Upper lobe of right lung (tissue), 1 donor: ENCODE measurements at regions not wholly inside any gene's neighbourhood (a gene's known extent, or its start where the extent isn't known, plus 50 kb on each side); places are given as distances from the start of the nearest gene placed in this dataset.

Experiments used
- ATAC-seq: fragments of 200-7000 bp; cut with Tn5 transposase; one replicate; pipeline ENCODE4 v1.9.1; 2020; ENCODE audit warnings: mild to moderate bottlenecking, moderate library complexity
- DNase-seq: peaks from one replicate; pipeline ENCODE4 v3.0.0-alpha.2; 2020
- H3K27ac ChIP-seq: fragments of 200-600 bp; one replicate; pipeline ENCODE4 v1.8.0; 2022
- H3K27me3 ChIP-seq: fragments of 200-600 bp; one replicate; pipeline ENCODE4 v1.8.0; 2022; ENCODE audit warnings: mild to moderate bottlenecking
- H3K36me3 ChIP-seq: fragments of 200-600 bp; one replicate; pipeline ENCODE4 v1.8.0; 2022
- H3K4me1 ChIP-seq: fragments of 200-600 bp; one replicate; pipeline ENCODE4 v1.8.0; 2022
- H3K4me3 ChIP-seq: fragments of 200-600 bp; one replicate; pipeline ENCODE4 v1.8.0; 2022; ENCODE audit warnings: mild to moderate bottlenecking
- H3K9me3 ChIP-seq: fragments of 200-600 bp; one replicate; pipeline ENCODE4 v1.8.0; 2022
- intact Hi-C: fragments of 100-400 bp; cut with DNase I; formaldehyde crosslinking; loops from one replicate; pipeline ENCODE4 v1.11.0; 2022
- TF ChIP-seq, protein P1 (sequence below): fragments of 200-600 bp; IDR thresholded peaks from one replicate; pipeline ENCODE4 v1.8.0; 2022; ENCODE audit warnings: antibody characterized with exemption
- donor health status: DM: no; HTN: yes; CAD: no; lungs with severe emphysema.

DNA sequence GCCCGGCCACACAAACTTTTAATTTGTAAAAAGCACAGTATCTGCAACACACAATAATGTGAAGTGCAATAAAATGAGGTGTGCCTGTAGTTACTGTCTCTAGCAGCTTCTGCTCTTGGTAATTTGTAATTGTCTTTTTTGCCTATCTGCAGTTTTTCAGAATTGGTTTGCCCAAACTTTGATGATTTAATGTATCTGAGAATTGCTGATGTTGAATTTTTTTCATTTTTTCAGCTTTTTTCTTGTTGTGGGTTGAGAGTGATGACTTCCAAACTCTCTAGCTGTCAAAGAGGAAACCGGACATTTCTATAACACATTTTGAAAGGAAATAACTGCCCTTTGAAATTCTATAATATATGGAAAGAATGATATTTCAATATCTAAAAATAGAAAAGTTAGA lies 236.9 kb downstream of the RERGL start:
- Histone ChIP-seq H3K27ac (no peak overlapping the region), H3K4me1 (no peaks in the 10 kb centered on the region), H3K27me3 (no peaks in the 10 kb centered on the region), H3K36me3 (no peaks in the 10 kb centered on the region), H3K9me3 (peaks cover 9% of the 10 kb centered on the region), H3K4me3 (no peak overlapping the region)
- DNase-seq (no peak), ATAC-seq (no peak)
- TF ChIP-seq, protein P1, sequence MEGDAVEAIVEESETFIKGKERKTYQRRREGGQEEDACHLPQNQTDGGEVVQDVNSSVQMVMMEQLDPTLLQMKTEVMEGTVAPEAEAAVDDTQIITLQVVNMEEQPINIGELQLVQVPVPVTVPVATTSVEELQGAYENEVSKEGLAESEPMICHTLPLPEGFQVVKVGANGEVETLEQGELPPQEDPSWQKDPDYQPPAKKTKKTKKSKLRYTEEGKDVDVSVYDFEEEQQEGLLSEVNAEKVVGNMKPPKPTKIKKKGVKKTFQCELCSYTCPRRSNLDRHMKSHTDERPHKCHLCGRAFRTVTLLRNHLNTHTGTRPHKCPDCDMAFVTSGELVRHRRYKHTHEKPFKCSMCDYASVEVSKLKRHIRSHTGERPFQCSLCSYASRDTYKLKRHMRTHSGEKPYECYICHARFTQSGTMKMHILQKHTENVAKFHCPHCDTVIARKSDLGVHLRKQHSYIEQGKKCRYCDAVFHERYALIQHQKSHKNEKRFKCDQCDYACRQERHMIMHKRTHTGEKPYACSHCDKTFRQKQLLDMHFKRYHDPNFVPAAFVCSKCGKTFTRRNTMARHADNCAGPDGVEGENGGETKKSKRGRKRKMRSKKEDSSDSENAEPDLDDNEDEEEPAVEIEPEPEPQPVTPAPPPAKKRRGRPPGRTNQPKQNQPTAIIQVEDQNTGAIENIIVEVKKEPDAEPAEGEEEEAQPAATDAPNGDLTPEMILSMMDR, result no peak
- intact Hi-C loops, result no loop called here

DNA sequence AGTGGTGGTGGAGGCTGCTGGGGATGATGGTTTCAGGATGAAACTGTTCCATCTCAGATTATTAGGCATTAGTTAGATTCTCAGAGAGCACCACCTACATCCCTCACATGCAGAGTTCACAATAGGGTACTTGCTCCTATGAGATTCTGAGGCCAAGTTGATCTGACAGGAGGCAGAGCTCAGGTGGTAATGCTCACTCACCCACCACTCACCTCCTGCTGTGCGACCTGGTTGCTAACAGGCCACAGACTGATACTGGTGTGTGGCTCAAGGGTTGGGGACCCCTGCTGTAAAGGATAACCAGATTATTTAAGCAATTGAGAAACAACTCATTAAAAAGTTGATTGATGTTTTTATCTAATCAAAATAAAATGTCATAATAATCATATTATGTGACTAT lies 248.5 kb downstream of the RERGL start:
- TF ChIP-seq, protein P1, result no peak
- DNase-seq (no peak), ATAC-seq (no peak)
- no peaks in the 10 kb centered on the region for H3K36me3 ChIP-seq
- no peaks in the 10 kb centered on the region for H3K4me1 ChIP-seq
- H3K4me3 ChIP-seq, result no peak overlapping the region
- no peaks in the 10 kb centered on the region for H3K27me3 ChIP-seq
- H3K9me3 ChIP-seq, result no peaks in the 10 kb centered on the region
- no peak overlapping the region for H3K27ac ChIP-seq
- intact Hi-C loops, result no loop called here

GRCh38 chr12:17829813-17830212 lies 260.2 kb downstream of the RERGL start:
- no peaks in the 10 kb centered on the region for H3K36me3 ChIP-seq
- peaks cover 9% of the 10 kb centered on the region for H3K9me3 ChIP-seq
- H3K27ac ChIP-seq, result no peak overlapping the region
- no peaks in the 10 kb centered on the region for H3K4me1 ChIP-seq
- ATAC-seq, result no peak
- H3K4me3 ChIP-seq, result no peak overlapping the region
- H3K27me3 ChIP-seq, result no peaks in the 10 kb centered on the region
- no peak for DNase-seq
- TF ChIP-seq, protein P1, result no peak
- intact Hi-C loops, result no loop called here

DNA sequence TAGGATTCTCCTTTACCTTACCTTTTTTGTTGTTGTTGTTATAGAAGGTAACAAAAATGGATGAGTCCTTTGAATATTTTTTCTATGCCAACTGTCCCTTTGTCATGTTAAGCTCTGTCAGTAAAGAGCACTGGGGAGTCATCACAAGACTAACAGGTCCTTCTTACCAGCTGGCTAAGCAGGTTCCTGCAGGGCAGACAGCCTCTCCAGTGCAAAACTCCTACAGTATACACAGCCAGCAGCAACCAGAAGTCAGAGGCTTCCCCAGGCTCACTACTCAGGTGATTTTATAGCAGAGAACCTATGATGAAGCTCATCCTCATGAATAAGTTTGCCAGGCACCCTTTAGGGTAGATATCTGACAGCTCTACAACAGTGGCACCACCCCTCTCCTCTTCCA lies 271.1 kb downstream of the RERGL start:
- no peaks in the 10 kb centered on the region for H3K4me1 ChIP-seq
- H3K27me3 ChIP-seq, result no peaks in the 10 kb centered on the region

DNA sequence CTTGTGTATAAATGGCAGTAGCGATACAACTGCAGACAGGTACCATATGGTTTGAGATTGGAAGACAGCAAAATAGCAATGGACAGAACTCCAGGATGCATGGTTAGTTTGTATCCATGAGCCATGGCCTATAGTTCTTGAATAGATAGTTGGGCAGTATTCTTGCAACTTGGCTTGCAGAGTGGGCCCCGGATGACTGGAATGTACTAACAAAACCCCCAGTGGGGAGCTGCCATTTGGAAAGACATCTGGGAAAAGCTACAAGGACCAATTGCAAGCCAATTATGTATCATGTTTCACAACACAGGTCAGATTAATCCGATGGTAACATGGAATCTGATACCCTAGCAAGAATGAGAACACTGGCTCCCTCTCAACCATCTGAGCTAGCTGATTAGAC lies 279.6 kb downstream of the RERGL start:
- H3K27ac ChIP-seq, result no peak overlapping the region
- intact Hi-C loops, result no loop called here
- H3K36me3 ChIP-seq, result no peaks in the 10 kb centered on the region
- TF ChIP-seq, protein P1, result no peak
- peaks cover 4% of the 10 kb centered on the region for H3K9me3 ChIP-seq
- ATAC-seq, result no peak
- DNase-seq, result no peak
- no peaks in the 10 kb centered on the region for H3K27me3 ChIP-seq
- no peak overlapping the region for H3K4me3 ChIP-seq
- H3K4me1 ChIP-seq, result no peaks in the 10 kb centered on the region

More for the DNA sequence above, 271.1 kb downstream of the RERGL start:
- ATAC-seq, result no peak
- TF ChIP-seq, protein P1, result no peak
- Histone ChIP-seq H3K36me3 (no peaks in the 10 kb centered on the region), H3K9me3 (no peaks in the 10 kb centered on the region), H3K4me3 (no peak overlapping the region), H3K27ac (no peak overlapping the region)
- DNase-seq, result no peak
- intact Hi-C loops, result no loop called here

DNA sequence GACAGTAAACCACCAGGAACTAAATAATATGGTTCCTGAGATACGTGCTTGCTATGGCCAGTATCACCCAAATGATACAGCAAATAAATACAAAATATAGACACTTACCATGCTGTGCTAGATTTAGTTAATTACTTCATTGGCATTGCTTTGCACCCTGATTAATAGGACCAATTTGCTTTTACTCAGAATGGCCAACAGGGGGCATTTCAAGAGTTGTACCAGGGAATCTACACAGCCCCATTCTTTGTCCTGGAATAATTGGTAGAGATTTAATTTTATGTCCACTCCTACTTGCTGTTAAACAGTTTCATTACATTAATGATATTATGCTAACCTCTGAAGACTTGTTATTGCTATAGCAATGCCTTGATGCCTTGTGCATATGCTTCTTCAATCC lies 280.8 kb downstream of the RERGL start:
- Histone ChIP-seq H3K4me1 (no peaks in the 10 kb centered on the region), H3K27ac (no peak overlapping the region), H3K36me3 (no peaks in the 10 kb centered on the region), H3K4me3 (no peak overlapping the region), H3K27me3 (no peaks in the 10 kb centered on the region), H3K9me3 (peaks cover 6% of the 10 kb centered on the region)
- intact Hi-C loops, result no loop called here
- TF ChIP-seq, protein P1, result no peak
- DNase-seq (no peak), ATAC-seq (no peak)
